ENCODE measurements at regions not wholly inside any gene's neighbourhood (a gene's known extent, or its start where the extent isn't known, plus 50 kb on each side); places are given as distances from the start of the nearest gene placed in this dataset.

DNA sequence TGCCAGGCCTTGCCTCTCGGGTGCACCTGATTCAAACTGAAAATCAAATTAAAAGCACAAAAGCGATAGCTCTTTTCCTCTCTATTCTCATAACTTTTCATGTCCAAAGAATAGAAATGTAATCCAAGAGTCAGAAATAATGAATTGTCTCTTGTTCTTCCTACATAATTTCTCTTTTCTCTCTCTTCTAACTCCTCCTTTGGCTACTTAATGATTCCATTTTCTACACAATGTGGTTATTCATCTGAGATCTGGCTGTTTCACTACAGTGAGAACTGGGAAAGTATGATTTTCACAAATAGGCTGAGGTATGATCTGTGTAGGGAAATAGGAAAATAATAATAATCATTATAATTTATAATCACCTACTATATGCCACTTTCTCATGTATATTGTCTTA, 703.5 kb downstream of the PDHA2 start:
- no peak overlapping the region for H3K4me3 ChIP-seq
- H3K36me3 ChIP-seq: no peaks in the 10 kb centered on the region
- no peaks in the 10 kb centered on the region for H3K9me3 ChIP-seq (replicated peaks in 1 of 11)
- H3K4me1 ChIP-seq: no peaks in the 10 kb centered on the region
- TF ChIP-seq Cebpa-rat (IDR thresholded peaks at IDR 0.05): no peak
- no peaks in the 10 kb centered on the region for H3K27me3 ChIP-seq
- H3K9ac ChIP-seq: no peak overlapping the region
- no peak overlapping the region for H3K27ac ChIP-seq
- H3K4me2 ChIP-seq: no peak overlapping the region
- no peaks in the 10 kb centered on the region for H4K20me1 ChIP-seq

DNA sequence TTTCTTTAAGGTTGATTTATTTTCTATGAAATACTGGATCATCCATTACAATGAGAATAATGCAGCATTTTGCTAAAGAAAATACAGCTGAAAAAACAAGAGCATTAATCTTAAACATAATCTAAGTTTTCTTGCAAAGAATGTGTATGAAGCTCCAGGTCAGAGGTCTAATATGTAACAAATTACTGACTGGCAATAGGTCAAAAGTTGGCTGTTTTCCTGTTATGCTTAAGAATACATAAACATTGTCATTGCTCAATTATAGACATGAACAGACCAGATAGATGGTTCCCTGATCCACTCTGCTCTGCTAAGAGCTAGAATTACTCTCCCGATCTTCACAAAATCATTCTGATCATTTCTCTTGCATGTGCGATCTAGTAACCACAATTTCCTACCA, 718.6 kb downstream of the PDHA2 start:
- Histone ChIP-seq H3K9ac (no peak overlapping the region), H4K20me1 (no peaks in the 10 kb centered on the region), H3K9me3 (replicated peaks in 1 of 11) (no peaks in the 10 kb centered on the region), H3K4me3 (no peak overlapping the region), H3K36me3 (no peaks in the 10 kb centered on the region), H3K27me3 (no peaks in the 10 kb centered on the region), H3K27ac (no peak overlapping the region), H3K4me2 (no peak overlapping the region), H3K4me1 (no peaks in the 10 kb centered on the region)
- TF ChIP-seq Cebpa-rat (IDR thresholded peaks at IDR 0.05): no peak

- Histone ChIP-seq H3K4me2 (no peak overlapping the region), H3K27ac (no peak overlapping the region), H3K9me3 (replicated peaks in 1 of 11) (no peaks in the 10 kb centered on the region)
These were observed 726.9 kb downstream of the PDHA2 start for GRCh38 chr4:96566755-96567154.

GRCh38 chr4:96585304-96585703, 745.4 kb downstream of the PDHA2 start:
- Histone ChIP-seq H3K27ac (no peak overlapping the region), H3K9me3 (replicated peaks in 1 of 11) (no peaks in the 10 kb centered on the region), H3K9ac (no peak overlapping the region), H4K20me1 (no peaks in the 10 kb centered on the region), H3K36me3 (no peaks in the 10 kb centered on the region), H3K4me1 (peaks cover 0 to 15% (median 0%) of the 10 kb centered on the region in 10 experiments; a peak in 4 of 20 replicates), H3K27me3 (no peaks in the 10 kb centered on the region), H3K4me3 (no peak overlapping the region), H3K4me2 (no peak overlapping the region)
- TF ChIP-seq Cebpa-rat (IDR thresholded peaks at IDR 0.05): no peak

More at GRCh38 chr4:96566755-96567154, 726.9 kb downstream of the PDHA2 start:
- no peak for TF ChIP-seq Cebpa-rat (IDR thresholded peaks at IDR 0.05)
- no peaks in the 10 kb centered on the region for H3K4me1 ChIP-seq
- H3K9ac ChIP-seq: no peak overlapping the region
- no peaks in the 10 kb centered on the region for H3K36me3 ChIP-seq
- H3K4me3 ChIP-seq: no peak overlapping the region
- no peaks in the 10 kb centered on the region for H4K20me1 ChIP-seq
- H3K27me3 ChIP-seq: no peaks in the 10 kb centered on the region

DNA sequence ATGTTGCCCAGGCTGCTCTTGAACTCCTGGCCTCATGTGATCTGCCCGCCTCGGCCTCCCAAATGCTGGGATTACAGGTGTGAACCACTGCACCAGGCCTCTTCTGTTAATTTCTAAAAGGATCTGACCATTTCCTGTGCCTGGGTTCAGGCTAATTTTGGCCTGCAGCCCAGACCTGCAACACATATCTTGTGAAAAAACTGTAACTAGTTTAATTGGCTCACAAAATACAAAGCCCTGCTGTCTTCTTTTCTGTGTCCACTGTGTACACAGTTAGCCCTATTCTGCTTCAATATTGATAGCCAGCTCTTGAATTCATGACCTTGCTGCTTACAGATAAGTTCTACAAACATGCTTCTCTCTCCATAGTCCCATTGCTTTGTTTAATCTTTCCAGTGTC, 753.5 kb downstream of the PDHA2 start:
- no peak for TF ChIP-seq Cebpa-rat (IDR thresholded peaks at IDR 0.05)
- Histone ChIP-seq H3K36me3 (no peaks in the 10 kb centered on the region), H3K4me3 (no peak overlapping the region)

GRCh38 chr4:96598465-96598864, 758.6 kb downstream of the PDHA2 start:
- no peak for TF ChIP-seq Cebpa-rat (IDR thresholded peaks at IDR 0.05)
- H3K4me1 ChIP-seq: no peaks in the 10 kb centered on the region

More for the DNA sequence above, 753.5 kb downstream of the PDHA2 start:
- Histone ChIP-seq H3K27me3 (no peaks in the 10 kb centered on the region), H3K4me1 (no peaks in the 10 kb centered on the region), H3K4me2 (no peak overlapping the region), H3K27ac (no peak overlapping the region), H4K20me1 (no peaks in the 10 kb centered on the region), H3K9me3 (replicated peaks in 1 of 11) (no peaks in the 10 kb centered on the region), H3K9ac (no peak overlapping the region)

GRCh38 chr4:96599752-96600151, 759.9 kb downstream of the PDHA2 start:
- no peaks in the 10 kb centered on the region for H3K4me1 ChIP-seq
- H4K20me1 ChIP-seq: no peaks in the 10 kb centered on the region
- H3K36me3 ChIP-seq: no peaks in the 10 kb centered on the region
- H3K27me3 ChIP-seq: no peaks in the 10 kb centered on the region
- no peak for TF ChIP-seq Cebpa-rat (IDR thresholded peaks at IDR 0.05)
- H3K9ac ChIP-seq: no peak overlapping the region
- H3K4me3 ChIP-seq: no peak overlapping the region
- no peak overlapping the region for H3K4me2 ChIP-seq
- H3K9me3 ChIP-seq (replicated peaks in 1 of 11): no peaks in the 10 kb centered on the region
- H3K27ac ChIP-seq: no peak overlapping the region

More at GRCh38 chr4:96598465-96598864, 758.6 kb downstream of the PDHA2 start:
- no peaks in the 10 kb centered on the region for H3K36me3 ChIP-seq
- no peak overlapping the region for H3K4me3 ChIP-seq
- H3K9me3 ChIP-seq (replicated peaks in 1 of 11): no peaks in the 10 kb centered on the region
- H4K20me1 ChIP-seq: no peaks in the 10 kb centered on the region
- no peak overlapping the region for H3K27ac ChIP-seq
- H3K27me3 ChIP-seq: no peaks in the 10 kb centered on the region
- H3K4me2 ChIP-seq: no peak overlapping the region
- H3K9ac ChIP-seq: no peak overlapping the region

- H3K36me3 ChIP-seq: no peaks in the 10 kb centered on the region
- no peaks in the 10 kb centered on the region for H3K4me1 ChIP-seq
- no peaks in the 10 kb centered on the region for H4K20me1 ChIP-seq
- H3K27me3 ChIP-seq: no peaks in the 10 kb centered on the region
- no peak overlapping the region for H3K4me3 ChIP-seq
- H3K9me3 ChIP-seq (replicated peaks in 1 of 11): no peaks in the 10 kb centered on the region
- TF ChIP-seq Cebpa-rat (IDR thresholded peaks at IDR 0.05): no peak
- no peak overlapping the region for H3K27ac ChIP-seq
- no peak overlapping the region for H3K9ac ChIP-seq
- no peak overlapping the region for H3K4me2 ChIP-seq
These were observed 762.8 kb downstream of the PDHA2 start for GRCh38 chr4:96602661-96603060.

DNA sequence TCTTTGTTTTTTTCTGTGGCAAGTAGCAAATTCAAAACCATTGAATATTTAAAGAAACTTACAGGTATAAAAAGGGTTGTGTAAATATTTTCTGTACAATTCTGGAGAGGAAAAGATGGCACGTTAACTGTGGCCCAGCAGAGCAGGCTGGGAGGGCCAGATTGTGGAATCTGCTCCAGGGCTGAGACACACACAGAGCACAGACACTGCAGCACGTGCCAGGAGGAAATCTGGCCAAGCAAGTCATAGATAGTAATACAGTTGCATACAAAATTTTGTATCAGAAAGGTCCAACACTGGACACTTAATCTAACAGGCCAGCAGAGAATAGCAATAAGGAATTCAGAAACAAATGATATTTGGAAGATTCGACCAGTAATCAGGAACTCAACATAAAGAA, 763.7 kb downstream of the PDHA2 start:
- no peak overlapping the region for H3K4me2 ChIP-seq
- H3K9me3 ChIP-seq (replicated peaks in 1 of 11): no peaks in the 10 kb centered on the region
- no peaks in the 10 kb centered on the region for H3K4me1 ChIP-seq
- TF ChIP-seq Cebpa-rat (IDR thresholded peaks at IDR 0.05): no peak
- H3K36me3 ChIP-seq: no peaks in the 10 kb centered on the region
- H3K27ac ChIP-seq: no peak overlapping the region
- H3K4me3 ChIP-seq: no peak overlapping the region
- no peaks in the 10 kb centered on the region for H3K27me3 ChIP-seq
- no peak overlapping the region for H3K9ac ChIP-seq
- H4K20me1 ChIP-seq: no peaks in the 10 kb centered on the region

- no peaks in the 10 kb centered on the region for H3K4me1 ChIP-seq
- H3K4me2 ChIP-seq: no peak overlapping the region
- H3K4me3 ChIP-seq: no peak overlapping the region
- no peaks in the 10 kb centered on the region for H3K27me3 ChIP-seq
- H4K20me1 ChIP-seq: no peaks in the 10 kb centered on the region
- no peak overlapping the region for H3K27ac ChIP-seq
- H3K36me3 ChIP-seq: no peaks in the 10 kb centered on the region
- no peak overlapping the region for H3K9ac ChIP-seq
- no peaks in the 10 kb centered on the region for H3K9me3 ChIP-seq (replicated peaks in 1 of 11)
- TF ChIP-seq Cebpa-rat (IDR thresholded peaks at IDR 0.05): no peak
These were observed 766.6 kb downstream of the PDHA2 start for GRCh38 chr4:96606451-96606850.

DNA sequence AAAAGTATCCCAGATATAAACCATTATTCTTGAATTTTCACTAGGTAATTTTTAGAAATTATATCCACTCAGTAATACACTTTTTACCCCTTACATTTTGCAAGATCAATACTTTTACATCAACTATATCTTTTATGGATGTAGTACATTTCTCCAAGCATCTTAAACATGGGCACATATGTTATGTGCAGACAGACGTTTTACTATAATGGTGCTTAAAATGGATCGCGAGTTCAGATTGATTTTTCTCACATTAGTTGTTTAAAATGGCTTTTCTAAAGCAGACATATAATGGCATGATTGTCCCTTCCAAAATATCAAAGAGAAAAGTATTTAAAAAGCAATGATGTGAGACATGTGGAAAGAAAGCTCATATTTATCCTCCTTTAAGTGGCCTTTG, 786.1 kb downstream of the PDHA2 start:
- Histone ChIP-seq H3K36me3 (no peaks in the 10 kb centered on the region), H4K20me1 (no peaks in the 10 kb centered on the region), H3K4me3 (no peak overlapping the region), H3K9ac (no peak overlapping the region), H3K27me3 (no peaks in the 10 kb centered on the region), H3K4me1 (no peaks in the 10 kb centered on the region), H3K9me3 (replicated peaks in 1 of 11) (no peaks in the 10 kb centered on the region), H3K4me2 (no peak overlapping the region), H3K27ac (no peak overlapping the region)
- TF ChIP-seq Cebpa-rat (IDR thresholded peaks at IDR 0.05): no peak

Measured in BLaER1 treated with 17β-estradiol and CSF1 and Interleukin-3, amounts not matched to agents 10 nM and 100 nM (cell line).